Gastroesophageal sphincter (tissue), 4 donors: ENCODE measurements at regions not wholly inside any gene's neighbourhood (a gene's known extent, or its start where the extent isn't known, plus 50 kb on each side); places are given as distances from the start of the nearest gene placed in this dataset.
A peak's percentile ranks its signal among the peaks of the same experiment; 100 is the strongest.

Source experiments
- ATAC-seq: fragments of 150-250 bp; one replicate; pipeline ENCODE4 v1.9.1; 2016; ENCODE audit warnings: mild to moderate bottlenecking, moderate library complexity
- H3K27ac ChIP-seq, 4 donors: fragments of 200-600 bp; sonication (generic) in 3 of 4; 1 replicate in 3 of 4; 2 replicates in 1 of 4; pipeline ENCODE4 v1.5.1; 2016 to 2019
- H3K27me3 ChIP-seq: fragments of 200-600 bp; sonication (generic); one replicate; pipeline ENCODE4 v1.5.1; 2019
- H3K36me3 ChIP-seq, 2 donors: fragments of 200-600 bp; sonication (generic); one replicate each; pipeline ENCODE4 v1.5.1; 2019; ENCODE audit warnings: control low read depth in 1 of 2
- H3K4me1 ChIP-seq, 3 donors: fragments of 200-600 bp; sonication (generic); 1 replicate in 2 of 3; 2 replicates in 1 of 3; pipeline ENCODE4 v1.5.1; 2016 to 2019; ENCODE audit warnings: control low read depth in 2 of 3
- H3K4me3 ChIP-seq, 2 donors: fragments of 200-600 bp; sonication (generic); one replicate each; pipeline ENCODE4 v1.5.1; 2019; ENCODE audit warnings: mild to moderate bottlenecking in 1 of 2, moderate library complexity in 1 of 2
- H3K9me3 ChIP-seq, 3 donors: fragments of 200-600 bp; sonication (generic); one replicate each; pipeline ENCODE4 v1.5.1; 2017 to 2019; ENCODE audit warnings: control low read depth in 2 of 3
- EP300 ChIP-seq: sonication (generic); formaldehyde crosslinking; IDR thresholded peaks from one replicate; pipeline ENCODE4 v1.6.1; 2017; ENCODE audit warnings: antibody characterized with exemption, mild to moderate bottlenecking
- POLR2A ChIP-seq, 2 donors: fragments of 450-650 bp; IDR thresholded peaks; one replicate each; pipeline ENCODE4 v1.6.1; 2017; ENCODE audit warnings: antibody characterized with exemption in 2 of 2, mild to moderate bottlenecking in 2 of 2, moderate library complexity in 1 of 2
- POLR2AphosphoS5 ChIP-seq: sonication (generic); formaldehyde crosslinking; IDR thresholded peaks from one replicate; pipeline ENCODE4 v1.6.1; 2017; ENCODE audit warnings: antibody characterized with exemption
- WGBS, 2 donors: methylation state at CpG; one replicate each; pipeline ENCODE4 v1.1.5; 2018; ENCODE audit warnings: low coverage in 1 of 2; 5-methylcytosine and 5-hydroxymethylcytosine counted together
- TF ChIP-seq, protein P1 (sequence below), 4 experiments: fragments of 200-600 bp in 2 of 4; fragments of 450-650 bp in 2 of 4; sonication (generic) in 1 of 4; IDR thresholded peaks; one replicate each; pipeline ENCODE4 v1.5.1; 2017 to 2019; ENCODE audit warnings: antibody characterized with exemption in 4 of 4, mild to moderate bottlenecking in 2 of 4, moderate library complexity in 2 of 4

DNA sequence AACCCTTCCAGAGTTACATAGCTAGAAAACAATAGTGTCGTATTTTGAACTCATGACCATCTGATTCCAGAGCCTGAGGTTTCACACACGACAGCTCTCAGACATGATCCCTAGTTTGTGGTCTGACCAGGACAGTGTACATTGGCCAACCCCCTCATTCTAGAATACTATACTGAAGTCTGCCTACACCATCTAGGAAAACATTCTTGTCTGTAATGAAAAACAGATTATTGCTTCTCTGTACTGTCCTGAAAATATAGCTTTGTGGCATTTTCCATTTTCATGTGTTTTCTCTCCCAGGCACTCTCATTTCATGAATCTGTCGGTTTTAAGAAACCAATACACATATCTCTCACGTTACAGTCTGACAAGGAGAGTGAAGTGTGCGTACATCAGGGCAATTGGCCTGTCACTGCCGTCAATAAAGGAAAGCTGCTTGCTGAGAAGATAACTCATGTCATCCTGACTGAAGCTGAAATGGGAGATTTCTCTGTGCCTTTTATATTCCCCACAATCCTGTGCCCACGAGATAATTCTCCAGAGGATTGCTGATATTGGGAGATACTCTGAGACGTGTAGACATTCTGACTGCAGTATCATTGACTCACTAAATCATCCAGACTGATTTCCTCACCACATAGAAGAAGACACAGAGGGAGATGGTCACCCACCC lies 585.6 kb downstream of the PLPP3 start:
- 82 to 84% methylated on average over 8 of the region's 8 CpGs for WGBS, 2 donors
- Histone ChIP-seq H3K9me3 (no peaks in the 10 kb centered on the region), H3K36me3 (no peaks in the 10 kb centered on the region), H3K4me3 (no peak overlapping the region), H3K4me1 (peaks cover 0 to 30% (median 0%) of the 10 kb centered on the region in 3 donors), H3K27me3 (no peaks in the 10 kb centered on the region), H3K27ac (no peak overlapping the region)
- TF ChIP-seq POLR2A (IDR thresholded peaks at IDR 0.05) (no peak), POLR2AphosphoS5 (no peak)
- no peak for ATAC-seq

DNA sequence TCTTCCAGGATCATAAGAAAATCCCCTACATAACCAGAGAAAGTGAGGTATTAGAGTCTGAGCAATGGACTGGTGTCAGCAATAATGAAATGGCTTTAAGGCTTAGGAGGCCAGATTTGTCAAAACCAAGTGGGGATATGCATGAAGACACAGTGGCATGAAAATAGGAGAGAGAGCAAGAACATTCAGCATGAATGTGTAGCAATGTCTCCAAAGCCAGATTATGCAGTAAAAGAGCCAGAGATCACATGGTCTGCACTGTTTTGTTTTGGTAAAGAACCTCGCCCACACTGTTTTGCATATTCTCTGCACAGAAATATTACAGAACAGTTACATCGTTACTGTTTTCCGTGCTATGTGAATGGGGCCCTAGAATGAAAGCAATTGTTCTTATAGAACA lies 589.4 kb downstream of the PLPP3 start:
- H3K4me1 ChIP-seq: peaks cover 7 to 61% (median 8%) of the 10 kb centered on the region in 3 donors
- no peak overlapping the region for H3K4me3 ChIP-seq
- H3K27ac ChIP-seq: no peak overlapping the region
- TF ChIP-seq EP300 (no peak), POLR2AphosphoS5 (no peak), POLR2A (IDR thresholded peaks at IDR 0.05) (no peak)
- TF ChIP-seq, protein P1, sequence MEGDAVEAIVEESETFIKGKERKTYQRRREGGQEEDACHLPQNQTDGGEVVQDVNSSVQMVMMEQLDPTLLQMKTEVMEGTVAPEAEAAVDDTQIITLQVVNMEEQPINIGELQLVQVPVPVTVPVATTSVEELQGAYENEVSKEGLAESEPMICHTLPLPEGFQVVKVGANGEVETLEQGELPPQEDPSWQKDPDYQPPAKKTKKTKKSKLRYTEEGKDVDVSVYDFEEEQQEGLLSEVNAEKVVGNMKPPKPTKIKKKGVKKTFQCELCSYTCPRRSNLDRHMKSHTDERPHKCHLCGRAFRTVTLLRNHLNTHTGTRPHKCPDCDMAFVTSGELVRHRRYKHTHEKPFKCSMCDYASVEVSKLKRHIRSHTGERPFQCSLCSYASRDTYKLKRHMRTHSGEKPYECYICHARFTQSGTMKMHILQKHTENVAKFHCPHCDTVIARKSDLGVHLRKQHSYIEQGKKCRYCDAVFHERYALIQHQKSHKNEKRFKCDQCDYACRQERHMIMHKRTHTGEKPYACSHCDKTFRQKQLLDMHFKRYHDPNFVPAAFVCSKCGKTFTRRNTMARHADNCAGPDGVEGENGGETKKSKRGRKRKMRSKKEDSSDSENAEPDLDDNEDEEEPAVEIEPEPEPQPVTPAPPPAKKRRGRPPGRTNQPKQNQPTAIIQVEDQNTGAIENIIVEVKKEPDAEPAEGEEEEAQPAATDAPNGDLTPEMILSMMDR (IDR thresholded peaks at IDR 0.05): no peak
- no peak for ATAC-seq
- no peaks in the 10 kb centered on the region for H3K36me3 ChIP-seq
- H3K9me3 ChIP-seq: no peaks in the 10 kb centered on the region
- no peaks in the 10 kb centered on the region for H3K27me3 ChIP-seq
- 87 to 96% methylated on average over 3 of the region's 3 CpGs for WGBS, 2 donors

DNA sequence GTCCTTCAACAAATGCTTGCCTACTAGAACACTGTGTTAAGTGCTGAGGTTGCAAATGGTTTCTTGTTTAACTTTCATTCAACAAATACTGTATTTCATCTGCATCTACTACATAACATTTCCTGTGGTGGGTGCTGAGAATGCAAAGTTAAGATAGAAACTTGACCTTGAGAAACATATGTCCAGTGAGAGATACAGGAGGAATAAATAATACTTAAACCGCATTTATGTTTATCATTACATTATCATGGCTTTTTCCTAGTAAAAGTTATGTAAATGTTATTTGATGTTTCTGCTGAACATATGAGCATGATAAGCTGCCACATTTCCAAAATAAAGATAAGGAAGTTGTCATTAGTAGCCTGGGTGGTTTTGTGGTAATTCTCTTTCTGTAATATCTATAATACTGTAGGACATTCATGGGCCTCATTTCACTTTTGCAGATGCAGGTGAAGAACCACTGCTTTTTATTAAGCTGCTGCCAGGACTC lies 590.4 kb downstream of the PLPP3 start:
- no peaks in the 10 kb centered on the region for H3K36me3 ChIP-seq
- no peaks in the 10 kb centered on the region for H3K9me3 ChIP-seq
- H3K27ac ChIP-seq: no peak overlapping the region
- TF ChIP-seq, protein P1 (IDR thresholded peaks at IDR 0.05): no peak
- TF ChIP-seq POLR2AphosphoS5 (no peak), POLR2A (IDR thresholded peaks at IDR 0.05) (no peak), EP300 (no peak)
- H3K4me1 ChIP-seq: peaks cover 7 to 61% (median 8%) of the 10 kb centered on the region in 3 donors
- no peak overlapping the region for H3K4me3 ChIP-seq
- H3K27me3 ChIP-seq: no peaks in the 10 kb centered on the region
- 85 to 100% methylated on average over 1 of the region's 1 CpG for WGBS, 2 donors
- no peak for ATAC-seq

DNA sequence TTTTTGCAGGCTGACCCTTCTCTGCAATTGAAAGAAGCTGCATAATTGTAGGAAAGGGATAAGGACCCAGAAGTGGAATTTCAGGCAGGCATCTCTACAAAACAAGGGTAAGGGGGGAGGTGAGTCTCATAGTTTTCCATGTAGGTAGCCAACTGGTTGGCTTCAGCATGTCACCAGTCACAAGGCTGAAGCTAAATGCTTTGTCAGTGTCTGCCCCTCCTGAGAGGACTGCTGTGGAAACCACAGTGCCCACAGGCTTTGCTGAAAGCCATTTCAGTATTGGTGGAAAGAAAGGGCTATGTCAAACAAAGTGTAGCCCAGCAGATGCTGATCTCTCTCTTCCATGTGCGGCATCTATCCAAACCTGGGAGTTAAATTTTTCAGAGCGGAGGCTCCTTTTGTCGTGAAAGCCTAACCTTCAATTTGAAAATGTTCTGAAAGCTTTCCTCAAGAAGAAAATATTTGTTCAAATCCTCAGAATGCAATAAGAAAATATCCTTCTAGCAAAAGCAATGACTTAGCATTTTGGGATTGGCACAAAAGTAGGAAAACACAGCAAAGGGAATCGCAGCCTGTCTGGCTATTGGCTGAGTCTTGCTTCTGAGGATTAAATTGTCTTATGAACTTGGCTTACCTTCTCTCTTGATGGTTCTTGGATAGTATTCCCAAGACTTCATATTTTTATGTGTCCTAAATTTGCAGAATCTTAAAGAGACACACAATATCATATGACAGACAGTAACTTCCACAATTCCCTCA lies 591.7 kb downstream of the PLPP3 start:
- Histone ChIP-seq H3K4me1 (peaks cover 7 to 61% (median 8%) of the 10 kb centered on the region in 3 donors), H3K27ac (peak overlapping the region; percentile 14 to 63 (median 52)), H3K27me3 (no peaks in the 10 kb centered on the region), H3K9me3 (no peaks in the 10 kb centered on the region), H3K36me3 (no peaks in the 10 kb centered on the region), H3K4me3 (no peak overlapping the region)
- 32 to 65% methylated on average over 2 to 3 of the region's 4 CpGs for WGBS, 2 donors
- TF ChIP-seq POLR2A (IDR thresholded peaks at IDR 0.05) (no peak), EP300 (no peak), POLR2AphosphoS5 (peak; percentile 48)
- TF ChIP-seq, protein P1 (IDR thresholded peaks at IDR 0.05): no peak
- peak; percentile 51 for ATAC-seq

DNA sequence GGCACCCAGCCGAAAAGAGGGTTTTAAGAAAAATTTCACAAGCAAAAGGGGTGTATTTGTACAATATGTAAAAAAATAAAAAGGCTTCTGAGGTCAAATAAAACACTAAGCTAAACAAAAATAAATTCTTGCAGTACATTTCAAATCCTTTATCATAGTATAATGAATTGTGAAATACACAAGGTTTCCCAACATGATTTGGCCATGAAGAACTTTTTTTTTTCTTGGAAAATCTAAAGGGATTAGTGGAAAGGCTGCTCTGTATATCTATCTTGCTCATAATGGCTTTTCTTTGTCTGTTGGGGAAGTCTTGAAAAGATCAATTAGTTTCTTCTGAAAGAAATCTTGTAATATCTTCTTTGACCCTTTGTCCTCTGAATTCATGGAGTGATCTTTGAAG lies 593.4 kb downstream of the PLPP3 start:
- no peaks in the 10 kb centered on the region for H3K27me3 ChIP-seq
- peaks cover 7 to 50% (median 8%) of the 10 kb centered on the region in 3 donors for H3K4me1 ChIP-seq
- 71 to 83% methylated on average over 1 of the region's 1 CpG for WGBS, 2 donors
- peak; percentile 50 for ATAC-seq
- no peak overlapping the region for H3K4me3 ChIP-seq
- H3K9me3 ChIP-seq: no peaks in the 10 kb centered on the region
- no peaks in the 10 kb centered on the region for H3K36me3 ChIP-seq
- TF ChIP-seq, protein P1 (IDR thresholded peaks at IDR 0.05): no peak
- TF ChIP-seq POLR2A (IDR thresholded peaks at IDR 0.05) (no peak), POLR2AphosphoS5 (no peak), EP300 (no peak)
- no peak overlapping the region for H3K27ac ChIP-seq
